HuH-7.5 (cell line): ENCODE measurements at regions not wholly inside any gene's neighbourhood (a gene's known extent, or its start where the extent isn't known, plus 50 kb on each side); places are given as distances from the start of the nearest gene placed in this dataset.

Experiments used
- DNase-seq: peaks from one replicate; pipeline ENCODE4 v3.0.0; 2011; ENCODE audit warnings: low spot score

- DNase-seq = no peak
These were observed 59.6 kb upstream of the CDH13 start for GRCh38 chr16:82567175-82567574.

- no peak for DNase-seq
These were observed 63.4 kb upstream of the CDH13 start for GRCh38 chr16:82563401-82563800.

- no peak for DNase-seq
These were observed 64.5 kb upstream of the CDH13 start for GRCh38 chr16:82562183-82562683.

- DNase-seq = no peak
These were observed 65.9 kb upstream of the CDH13 start for GRCh38 chr16:82560805-82561325.

DNA sequence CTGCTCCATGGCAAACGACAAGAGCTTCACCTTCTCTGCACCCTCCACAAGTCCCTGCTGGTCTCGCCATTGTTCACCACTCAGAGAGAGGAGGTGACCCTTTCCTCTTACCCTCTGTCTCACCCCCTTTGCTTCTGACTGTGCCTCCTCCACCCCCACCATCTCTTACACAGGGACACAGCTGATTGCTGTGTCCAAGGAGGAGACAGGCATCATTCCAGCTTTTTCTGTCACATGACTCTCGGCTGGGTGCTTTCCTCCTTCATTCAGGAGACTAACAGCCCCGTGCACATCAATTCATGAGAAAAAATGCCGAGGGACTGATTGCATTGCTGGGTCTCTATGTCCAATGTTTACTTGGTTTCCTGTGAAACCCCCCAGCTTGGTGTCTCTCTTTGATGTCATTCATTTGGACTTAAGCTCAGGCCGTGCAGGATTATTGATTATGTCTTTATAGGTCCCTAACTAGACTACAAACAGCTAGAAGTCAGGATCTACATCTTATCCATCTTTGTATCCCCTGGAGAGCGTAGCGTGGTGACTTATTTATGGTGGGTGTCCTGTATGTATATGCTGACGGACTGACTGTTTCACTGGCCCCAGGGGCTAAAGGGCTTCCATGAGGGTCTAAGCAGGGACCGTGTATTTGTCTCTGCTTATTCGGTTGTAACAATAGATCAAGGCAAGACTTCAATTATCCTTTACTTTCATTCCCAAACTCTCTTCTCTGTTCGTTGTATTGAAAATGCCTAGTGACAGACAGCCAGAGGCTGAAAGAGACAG lies 82.2 kb upstream of the CDH13 start:
- DNase-seq = no peak

DNA sequence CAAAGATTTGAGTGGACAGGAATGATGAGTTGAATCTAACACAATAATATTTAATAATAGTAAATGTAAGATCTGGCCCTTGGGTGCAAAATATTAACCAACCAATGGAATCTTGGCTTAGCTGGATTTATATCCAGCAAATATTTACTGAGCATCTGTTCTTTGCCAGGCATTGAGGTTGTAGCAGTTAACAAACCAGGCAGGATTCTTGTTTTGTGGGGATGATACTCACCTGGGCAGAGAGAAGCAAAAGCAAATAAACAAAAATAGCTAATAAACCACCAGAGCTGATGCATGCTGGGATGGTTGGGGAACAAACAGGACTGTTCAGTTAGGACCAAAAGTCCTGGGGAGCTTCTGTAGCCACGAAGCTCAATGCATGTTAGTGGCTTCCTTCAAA lies 84.1 kb upstream of the CDH13 start:
- no peak for DNase-seq

DNA sequence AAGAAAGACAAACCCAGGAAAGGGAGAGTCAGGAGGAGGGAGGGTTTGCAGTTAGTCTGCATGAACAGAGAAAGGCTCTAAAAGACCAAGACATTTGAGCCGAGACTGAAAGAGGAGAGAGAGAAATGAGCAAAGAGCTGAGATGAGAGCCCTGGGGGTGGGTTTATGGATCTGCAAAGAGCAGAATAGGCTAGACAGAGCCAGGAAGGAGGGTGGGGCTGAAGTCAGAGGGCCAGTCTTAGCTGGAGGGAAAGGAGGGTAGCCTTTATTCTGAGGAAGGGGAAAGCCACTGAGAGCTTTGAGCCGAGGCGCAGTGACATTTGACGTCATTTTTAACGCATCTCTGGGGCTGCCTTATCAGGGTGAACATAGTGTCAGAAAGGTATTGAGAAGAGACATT lies 85.7 kb upstream of the CDH13 start:
- no peak for DNase-seq

DNA sequence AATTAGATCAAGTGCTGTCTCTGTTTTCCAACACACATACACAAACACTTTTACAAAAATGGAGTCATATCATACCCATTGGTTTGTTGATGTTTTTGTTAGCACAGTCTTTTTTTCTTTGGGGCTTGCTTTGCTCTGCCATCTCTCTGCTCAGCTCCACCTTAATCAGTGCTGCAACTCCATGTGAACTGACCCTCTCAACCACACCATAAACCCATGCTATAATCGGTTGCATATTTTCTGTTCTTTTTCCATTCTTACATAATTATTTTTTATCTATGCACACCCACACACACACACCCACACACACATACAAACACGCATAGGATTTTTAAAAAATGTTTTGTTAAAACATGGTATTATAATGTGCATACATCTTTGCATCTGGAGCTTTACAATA lies 91.0 kb upstream of the CDH13 start:
- DNase-seq = no peak

DNA sequence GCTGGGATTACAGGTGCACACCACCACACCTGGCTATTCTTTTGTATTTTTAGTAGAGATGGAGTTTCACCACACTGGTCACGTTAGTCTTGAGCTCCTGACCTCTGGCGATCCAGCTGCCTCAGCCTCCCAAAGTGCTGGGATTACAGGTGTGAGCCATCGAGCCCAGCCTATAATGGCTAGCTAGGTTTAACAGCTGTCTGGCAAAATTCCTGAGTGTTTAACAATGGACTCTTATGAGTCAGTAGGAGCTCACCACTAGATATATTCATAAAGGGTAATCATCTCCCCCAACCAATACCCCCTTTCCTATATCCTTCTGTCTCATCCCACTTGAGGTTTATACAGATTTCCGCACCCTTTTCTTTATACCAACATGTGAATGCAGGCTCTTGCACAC lies 91.5 kb upstream of the CDH13 start:
- DNase-seq = no peak

GRCh38 chr16:82533189-82533588 lies 93.6 kb upstream of the CDH13 start:
- no peak for DNase-seq

DNA sequence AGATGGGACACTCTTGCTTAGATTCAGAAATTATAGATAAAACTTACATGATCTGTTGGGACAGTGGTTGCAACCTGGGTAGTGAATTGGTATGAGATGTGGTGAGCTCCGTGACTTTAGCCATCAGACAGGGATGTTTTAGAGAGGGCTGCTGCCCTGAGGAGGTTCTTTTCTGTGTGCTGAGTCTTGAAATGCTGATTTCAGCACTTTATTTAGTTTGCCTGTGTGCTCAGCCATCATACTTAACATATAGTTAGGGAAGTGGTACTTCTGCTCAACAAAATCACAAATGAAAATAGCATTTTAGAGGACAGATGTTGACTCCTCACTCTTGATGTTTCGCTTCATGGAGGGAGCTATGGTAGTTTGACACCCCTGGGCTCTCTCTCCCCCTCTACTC lies 95.9 kb upstream of the CDH13 start:
- DNase-seq = no peak

GRCh38 chr16:82527101-82527500 lies 99.7 kb upstream of the CDH13 start:
- no peak for DNase-seq

- peak; percentile 19 for DNase-seq
These were observed 101.8 kb upstream of the CDH13 start for GRCh38 chr16:82524976-82525375.

- DNase-seq = no peak
These were observed 103.0 kb upstream of the CDH13 start for GRCh38 chr16:82523815-82524214.

- no peak for DNase-seq
These were observed 104.7 kb upstream of the CDH13 start for GRCh38 chr16:82522026-82522425.

DNA sequence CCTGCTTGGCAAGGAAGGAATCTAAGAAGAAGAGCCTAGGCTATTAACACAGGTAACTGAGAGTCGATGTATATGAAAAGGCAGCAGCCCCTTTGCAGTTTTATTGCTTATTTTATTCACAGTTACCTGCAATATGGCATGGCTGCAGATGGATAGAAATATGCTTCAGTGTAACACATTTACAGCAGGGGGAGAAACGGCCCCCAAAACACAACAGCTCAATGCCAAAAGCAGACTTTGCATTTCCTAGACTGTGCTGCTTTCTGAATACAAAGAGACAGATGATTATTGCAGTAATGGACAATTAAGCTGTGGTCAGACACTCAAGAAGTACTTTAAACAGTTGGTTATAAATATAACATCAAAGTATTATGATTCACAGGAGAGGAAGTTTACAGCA lies 108.0 kb upstream of the CDH13 start:
- DNase-seq = no peak

DNA sequence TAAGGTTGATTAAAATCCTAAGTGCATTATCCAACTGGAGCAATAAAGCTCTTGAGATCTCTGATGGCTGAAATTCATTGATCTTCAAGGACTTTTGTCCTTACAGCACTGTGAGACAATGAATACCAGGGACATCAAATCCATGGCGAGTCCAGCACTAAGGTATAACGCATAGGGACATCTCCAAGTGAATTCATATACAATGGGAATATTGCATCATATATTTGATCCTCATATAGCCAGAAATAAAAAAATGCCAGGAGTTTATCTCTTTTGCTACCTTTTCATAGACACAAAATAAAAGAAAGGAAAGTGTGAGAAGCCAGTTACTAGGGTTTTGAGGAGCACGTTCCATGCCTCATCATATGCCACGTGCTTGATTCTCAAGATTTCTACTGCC lies 112.5 kb upstream of the CDH13 start:
- DNase-seq = no peak

DNA sequence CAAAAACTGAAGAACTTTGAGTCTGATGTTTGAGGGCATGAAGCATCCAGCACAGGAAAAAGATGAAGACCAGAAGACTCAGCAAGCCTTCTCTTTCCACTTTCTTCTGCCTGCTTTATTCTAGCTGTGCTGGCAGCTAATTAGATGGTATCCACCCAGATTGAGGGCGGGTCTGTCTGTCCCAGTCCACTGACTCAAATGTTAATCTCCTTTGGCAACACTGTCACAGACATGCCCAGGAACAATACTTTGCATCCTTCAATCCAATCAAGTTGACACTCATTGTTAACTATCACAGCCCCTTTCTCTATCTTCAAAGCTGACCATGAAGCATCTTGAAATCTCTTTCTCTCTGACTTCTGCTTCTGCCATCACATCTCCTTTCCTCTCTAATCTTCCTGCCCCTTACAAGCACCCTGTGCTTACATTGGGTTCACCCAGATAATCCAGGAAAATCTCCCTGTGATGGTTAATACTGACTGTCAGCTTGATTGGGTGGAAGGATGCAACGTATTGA lies 115.9 kb upstream of the CDH13 start:
- no peak for DNase-seq

GRCh38 chr16:82509691-82510430 lies 116.9 kb upstream of the CDH13 start:
- DNase-seq = no peak

GRCh38 chr16:82506692-82507670 lies 119.8 kb upstream of the CDH13 start:
- DNase-seq = no peak

GRCh38 chr16:82504836-82505235 lies 121.9 kb upstream of the CDH13 start:
- no peak for DNase-seq

GRCh38 chr16:82499302-82499701 lies 127.5 kb upstream of the CDH13 start:
- no peak for DNase-seq
